Suprapubic skin (tissue), 4 donors: ENCODE measurements at regions not wholly inside any gene's neighbourhood (a gene's known extent, or its start where the extent isn't known, plus 50 kb on each side); places are given as distances from the start of the nearest gene placed in this dataset.

Source experiments
- DNase-seq, 2 donors: peaks; one replicate each; pipeline ENCODE4 v3.0.0-alpha.2; 2019; ENCODE audit warnings: low spot score in 2 of 2
- H3K27ac ChIP-seq: fragments of 200-600 bp; sonication (generic); one replicate; pipeline ENCODE4 v1.5.1; 2019
- H3K27me3 ChIP-seq: fragments of 200-600 bp; sonication (generic); one replicate; pipeline ENCODE4 v1.5.1; 2019
- H3K36me3 ChIP-seq: fragments of 200-600 bp; sonication (generic); one replicate; pipeline ENCODE4 v1.5.1; 2019
- H3K4me1 ChIP-seq: fragments of 200-600 bp; sonication (generic); one replicate; pipeline ENCODE4 v1.5.1; 2019
- H3K4me3 ChIP-seq: fragments of 200-600 bp; sonication (generic); one replicate; pipeline ENCODE4 v1.5.1; 2019; ENCODE audit warnings: mild to moderate bottlenecking
- H3K9me3 ChIP-seq: fragments of 200-600 bp; sonication (generic); one replicate; pipeline ENCODE4 v1.5.1; 2019
- EP300 ChIP-seq: sonication (generic); formaldehyde crosslinking; IDR thresholded peaks from one replicate; pipeline ENCODE4 v1.6.1; 2017; ENCODE audit warnings: antibody characterized with exemption
- POLR2A ChIP-seq, 2 donors: fragments of 450-650 bp; IDR thresholded peaks; one replicate each; pipeline ENCODE4 v1.6.1; 2017; ENCODE audit warnings: antibody characterized with exemption in 2 of 2, mild to moderate bottlenecking in 2 of 2, moderate library complexity in 2 of 2
- POLR2AphosphoS5 ChIP-seq, 3 donors: sonication (generic); formaldehyde crosslinking; IDR thresholded peaks; one replicate each; pipeline ENCODE4 v1.6.1; 2017; ENCODE audit warnings: antibody characterized with exemption in 3 of 3
- WGBS: methylation state at CpG from one replicate; pipeline ENCODE4 v1.1.5; 2018; 5-methylcytosine and 5-hydroxymethylcytosine counted together
- TF ChIP-seq, protein P1 (sequence below), 2 donors: fragments of 200-600 bp in 1 of 2; fragments of 450-650 bp in 1 of 2; sonication (generic) in 1 of 2; IDR thresholded peaks; one replicate each; pipeline ENCODE4 v1.5.1; 2016 to 2019; ENCODE audit warnings: antibody characterized with exemption in 2 of 2, mild to moderate bottlenecking in 1 of 2, moderate library complexity in 1 of 2

DNA sequence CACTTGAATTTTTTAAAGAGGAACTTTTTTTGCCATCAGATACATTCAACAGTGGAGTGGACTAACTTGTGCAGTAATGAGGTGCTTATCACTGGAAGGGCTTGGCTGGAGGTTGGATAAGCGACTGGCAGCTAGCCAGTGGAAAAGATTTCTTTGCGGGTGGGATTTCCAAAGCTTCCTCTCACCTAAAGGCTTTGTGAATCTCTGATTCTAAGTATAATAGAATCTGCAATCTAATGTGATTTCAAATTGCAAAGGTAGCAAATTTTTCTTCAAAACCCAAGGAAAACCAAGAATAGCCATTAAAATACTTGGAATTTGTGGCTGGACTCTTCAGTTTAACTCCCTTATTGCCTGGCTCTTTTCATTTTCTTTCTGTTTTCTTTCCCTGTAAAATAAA is 460.4 kb upstream of the MARCKS start:
- no peaks in the 10 kb centered on the region for H3K27me3 ChIP-seq
- H3K36me3 ChIP-seq = no peaks in the 10 kb centered on the region
- 82% methylated on average over 2 of the region's 2 CpGs for WGBS
- no peaks in the 10 kb centered on the region for H3K9me3 ChIP-seq
- H3K4me3 ChIP-seq = no peak overlapping the region
- DNase-seq = no peak
- no peak overlapping the region for H3K27ac ChIP-seq
- H3K4me1 ChIP-seq = no peaks in the 10 kb centered on the region
- TF ChIP-seq POLR2A (IDR thresholded peaks at IDR 0.05) (no peak), EP300 (no peak), POLR2AphosphoS5 (IDR thresholded peaks at IDR 0.05) (no peak)
- TF ChIP-seq, protein P1, sequence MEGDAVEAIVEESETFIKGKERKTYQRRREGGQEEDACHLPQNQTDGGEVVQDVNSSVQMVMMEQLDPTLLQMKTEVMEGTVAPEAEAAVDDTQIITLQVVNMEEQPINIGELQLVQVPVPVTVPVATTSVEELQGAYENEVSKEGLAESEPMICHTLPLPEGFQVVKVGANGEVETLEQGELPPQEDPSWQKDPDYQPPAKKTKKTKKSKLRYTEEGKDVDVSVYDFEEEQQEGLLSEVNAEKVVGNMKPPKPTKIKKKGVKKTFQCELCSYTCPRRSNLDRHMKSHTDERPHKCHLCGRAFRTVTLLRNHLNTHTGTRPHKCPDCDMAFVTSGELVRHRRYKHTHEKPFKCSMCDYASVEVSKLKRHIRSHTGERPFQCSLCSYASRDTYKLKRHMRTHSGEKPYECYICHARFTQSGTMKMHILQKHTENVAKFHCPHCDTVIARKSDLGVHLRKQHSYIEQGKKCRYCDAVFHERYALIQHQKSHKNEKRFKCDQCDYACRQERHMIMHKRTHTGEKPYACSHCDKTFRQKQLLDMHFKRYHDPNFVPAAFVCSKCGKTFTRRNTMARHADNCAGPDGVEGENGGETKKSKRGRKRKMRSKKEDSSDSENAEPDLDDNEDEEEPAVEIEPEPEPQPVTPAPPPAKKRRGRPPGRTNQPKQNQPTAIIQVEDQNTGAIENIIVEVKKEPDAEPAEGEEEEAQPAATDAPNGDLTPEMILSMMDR (IDR thresholded peaks at IDR 0.05) = no peak

- WGBS = 74% methylated on average over 3 of the region's 3 CpGs
- H3K9me3 ChIP-seq = no peaks in the 10 kb centered on the region
- no peak for DNase-seq
- H3K4me1 ChIP-seq = no peaks in the 10 kb centered on the region
- TF ChIP-seq, protein P1 (IDR thresholded peaks at IDR 0.05) = no peak
- TF ChIP-seq EP300 = no peak
- TF ChIP-seq POLR2AphosphoS5 (IDR thresholded peaks at IDR 0.05) = no peak
- TF ChIP-seq POLR2A (IDR thresholded peaks at IDR 0.05) = no peak
- H3K4me3 ChIP-seq = no peak overlapping the region
- no peaks in the 10 kb centered on the region for H3K27me3 ChIP-seq
- no peaks in the 10 kb centered on the region for H3K36me3 ChIP-seq
- H3K27ac ChIP-seq = no peak overlapping the region
Observed at GRCh38 chr6:113397236-113397635, 459.9 kb upstream of the MARCKS start.

GRCh38 chr6:113401231-113401630 is 455.9 kb upstream of the MARCKS start:
- no peak overlapping the region for H3K27ac ChIP-seq
- no peaks in the 10 kb centered on the region for H3K27me3 ChIP-seq
- WGBS = 82% methylated on average over 2 of the region's 2 CpGs
- H3K4me3 ChIP-seq = no peak overlapping the region
- H3K36me3 ChIP-seq = no peaks in the 10 kb centered on the region
- DNase-seq = no peak
- peaks cover 7% of the 10 kb centered on the region for H3K4me1 ChIP-seq
- H3K9me3 ChIP-seq = no peaks in the 10 kb centered on the region
- TF ChIP-seq POLR2A (IDR thresholded peaks at IDR 0.05) (no peak), POLR2AphosphoS5 (IDR thresholded peaks at IDR 0.05) (no peak), EP300 (no peak)
- TF ChIP-seq, protein P1 (IDR thresholded peaks at IDR 0.05) = no peak

GRCh38 chr6:113402544-113402943 is 454.6 kb upstream of the MARCKS start:
- Histone ChIP-seq H3K36me3 (no peaks in the 10 kb centered on the region), H3K9me3 (no peaks in the 10 kb centered on the region), H3K27me3 (no peaks in the 10 kb centered on the region), H3K4me1 (peaks cover 7% of the 10 kb centered on the region), H3K4me3 (no peak overlapping the region), H3K27ac (no peak overlapping the region)
- DNase-seq = no peak
- 82% methylated on average over 1 of the region's 1 CpG for WGBS
- TF ChIP-seq, protein P1 (IDR thresholded peaks at IDR 0.05) = no peak
- TF ChIP-seq POLR2AphosphoS5 (IDR thresholded peaks at IDR 0.05) (no peak), EP300 (no peak)

GRCh38 chr6:113403966-113404595 is 453.1 kb upstream of the MARCKS start:
- no peak for DNase-seq
- H3K27ac ChIP-seq = no peak overlapping the region
- H3K9me3 ChIP-seq = no peaks in the 10 kb centered on the region
- TF ChIP-seq EP300 = no peak
- no peak for TF ChIP-seq POLR2A (IDR thresholded peaks at IDR 0.05)
- no peak for TF ChIP-seq POLR2AphosphoS5 (IDR thresholded peaks at IDR 0.05)
- TF ChIP-seq, protein P1 (IDR thresholded peaks at IDR 0.05) = no peak
- no peaks in the 10 kb centered on the region for H3K27me3 ChIP-seq
- no peak overlapping the region for H3K4me3 ChIP-seq
- 70% methylated on average over 6 of the region's 6 CpGs for WGBS
- peaks cover 7% of the 10 kb centered on the region for H3K4me1 ChIP-seq
- H3K36me3 ChIP-seq = no peaks in the 10 kb centered on the region
